HepG2 (cell line): ENCODE measurements at regions not wholly inside any gene's neighbourhood (a gene's known extent, or its start where the extent isn't known, plus 50 kb on each side); places are given as distances from the start of the nearest gene placed in this dataset.

ENCODE experiments used
- ATAC-seq: fragments of 200-7000 bp; cut with Tn5 transposase; 3 replicates; pipeline ENCODE4 v1.9.1; 2020; ENCODE audit warnings: mild to moderate bottlenecking, moderate library complexity
- BruUV-seq: library from RNA; stranded (reverse); fragments of 400-500 nt; replicated peaks from 2 replicates; lab custom pipeline; 2021; lab: Mats Ljungman, UMichigan
- CTCF ChIA-PET: fragments of 300-600 bp; formaldehyde crosslinking; extraction: SDS; loops from one replicate; lab custom pipeline; 2021; ENCODE audit warnings: low total read pairs, inconsistent platforms, low intra/inter-chr PET ratio; lab: Yijun Ruan, JAX
- POLR2A ChIA-PET: fragments of 350-600 bp; sonication (Branson Sonifier 250); formaldehyde crosslinking; loops from one replicate; lab custom pipeline; 2020; ENCODE audit warnings: antibody characterized with exemption, inconsistent platforms; lab: Yijun Ruan, JAX
- DNase-seq: peaks from one replicate; pipeline ENCODE4 v3.0.0-alpha.2; 2015; ENCODE audit warnings: low spot score
- FAIRE-seq: peaks from 3 replicates; lab custom pipeline; 2011; peaks lifted over from hg19 to GRCh38; lab: Jason Lieb, UNC
- H2AFZ ChIP-seq: one replicate; pipeline ENCODE4 v1.6.1; 2011; ENCODE audit warnings: low read length, inconsistent platforms
- H3K27ac ChIP-seq: fragments of 300-600 bp; 3 replicates; pipeline ENCODE4 v1.8.0; 2011; ENCODE audit warnings: mixed run types, mild to moderate bottlenecking, mixed read lengths, low read length, inconsistent platforms; ENCODE audit not compliant: insufficient read depth; ENCODE audit errors: extremely low read length
- H3K27me3 ChIP-seq, 2 experiments: fragments of 200-600 bp in 1 of 2; 2 replicates in 1 of 2; 3 replicates in 1 of 2; pipeline versions ENCODE4 v1.6.0 to v1.8.0; 2011; ENCODE audit warnings: low read length in 2 of 2, mild to moderate bottlenecking in 2 of 2, moderate library complexity in 2 of 2, inconsistent platforms in 1 of 2; ENCODE audit not compliant: insufficient read depth in 2 of 2, control insufficient read depth in 1 of 2
- H3K36me3 ChIP-seq, 2 experiments: fragments of 200-600 bp in 1 of 2; replicated peaks in 1 of 2; 2 replicates in 1 of 2; 3 replicates in 1 of 2; pipeline versions ENCODE4 v1.5.1 to v1.8.0; 2011; ENCODE audit warnings: low read length in 2 of 2, inconsistent platforms in 1 of 2; ENCODE audit not compliant: insufficient read depth in 2 of 2, control insufficient read depth in 1 of 2
- H3K4me1 ChIP-seq: 2 replicates; pipeline ENCODE4 v1.5.1; 2012; ENCODE audit warnings: low read length, inconsistent platforms; ENCODE audit not compliant: insufficient read depth
- H3K4me2 ChIP-seq: 2 replicates; pipeline ENCODE4 v1.6.0; 2011; ENCODE audit warnings: low read depth, low read length, inconsistent platforms
- H3K4me3 ChIP-seq, 3 experiments: fragments of 200-600 bp in 1 of 3; sonication (generic), shearing (Covaris generic) in 1 of 3; replicated peaks in 1 of 3; 2 replicates each; pipeline ENCODE4 v1.5.1; 2011 to 2016; ENCODE audit warnings: low read length in 3 of 3, inconsistent platforms in 2 of 3, low read depth in 2 of 3, mild to moderate bottlenecking in 2 of 3, control low read depth in 1 of 3, mixed read lengths in 1 of 3; ENCODE audit not compliant: insufficient read depth in 1 of 3
- H3K79me2 ChIP-seq: one replicate; pipeline ENCODE4 v1.6.1; 2011; ENCODE audit warnings: low read length, inconsistent platforms; ENCODE audit not compliant: insufficient read depth
- H3K9ac ChIP-seq: 2 replicates; pipeline ENCODE4 v1.6.0; 2011; ENCODE audit warnings: mild to moderate bottlenecking, low read depth, low read length, inconsistent platforms; ENCODE audit not compliant: insufficient read depth
- H3K9me3 ChIP-seq: 2 replicates; pipeline ENCODE4 v1.5.1; 2012; ENCODE audit warnings: mild to moderate bottlenecking, low read length
- H4K20me1 ChIP-seq: 2 replicates; pipeline ENCODE4 v1.6.0; 2011; ENCODE audit warnings: inconsistent platforms, mild to moderate bottlenecking, low read length, moderate library complexity; ENCODE audit not compliant: insufficient read depth
- ATF7 ChIP-seq, 2 experiments: fragments of 450-650 bp in 1 of 2; sonication (generic) in 1 of 2; formaldehyde crosslinking in 1 of 2; IDR thresholded peaks; 2 replicates each; pipeline versions ENCODE4 v1.4.0 to v1.6.1; 2016 to 2020; ENCODE audit warnings: antibody characterized with exemption in 1 of 2, mild to moderate bottlenecking in 1 of 2, missing genetic modification reagents in 1 of 2
- CC2D1A ChIP-seq: sonication (generic); formaldehyde crosslinking; IDR thresholded peaks from 2 replicates; pipeline ENCODE4 v1.8.1; 2023; ENCODE audit warnings: mild to moderate bottlenecking, missing genetic modification reagents
- CREBL2 ChIP-seq: sonication (generic); formaldehyde crosslinking; IDR thresholded peaks from 2 replicates; pipeline ENCODE4 v1.8.1; 2023; ENCODE audit warnings: missing genetic modification reagents, mild to moderate bottlenecking, borderline replicate concordance
- HNF4A ChIP-seq: sonication (generic); formaldehyde crosslinking; IDR thresholded peaks from 2 replicates; pipeline ENCODE4 v1.4.0; 2020; ENCODE audit warnings: missing genetic modification reagents
- UBTF ChIP-seq: sonication (generic); formaldehyde crosslinking; IDR thresholded peaks from 2 replicates; pipeline ENCODE4 v1.4.0; 2020; ENCODE audit warnings: mild to moderate bottlenecking, missing genetic modification reagents
- ZBTB33 ChIP-seq: sonication (generic); formaldehyde crosslinking; IDR thresholded peaks from 2 replicates; pipeline ENCODE4 v1.4.0; 2020; ENCODE audit warnings: missing genetic modification reagents
- ZFP90 ChIP-seq: sonication (generic); formaldehyde crosslinking; IDR thresholded peaks from 2 replicates; pipeline ENCODE4 v1.8.0; 2022; ENCODE audit warnings: missing genetic modification reagents, mild to moderate bottlenecking, inconsistent platforms, borderline replicate concordance
- ZNF3 ChIP-seq: IDR thresholded peaks from 2 replicates; pipeline ENCODE4 v1.7.0; 2017; ENCODE audit warnings: inconsistent platforms
- ZNF431 ChIP-seq: sonication (generic); formaldehyde crosslinking; IDR thresholded peaks from 2 replicates; pipeline ENCODE4 v1.9.0; 2022; ENCODE audit warnings: missing genetic modification reagents, low read depth, mild to moderate bottlenecking, borderline replicate concordance
- ZNF749 ChIP-seq: sonication (generic); formaldehyde crosslinking; IDR thresholded peaks from 2 replicates; pipeline ENCODE4 v1.8.0; 2022; ENCODE audit warnings: mild to moderate bottlenecking, missing genetic modification reagents, moderate library complexity, borderline replicate concordance
- ZNF83 ChIP-seq: sonication (generic); formaldehyde crosslinking; IDR thresholded peaks from 2 replicates; pipeline ENCODE4 v1.4.0; 2020; ENCODE audit warnings: missing genetic modification reagents, mild to moderate bottlenecking, borderline replicate concordance
- ZNF883 ChIP-seq: sonication (generic); formaldehyde crosslinking; IDR thresholded peaks from 2 replicates; pipeline ENCODE4 v1.5.1; 2020; ENCODE audit warnings: mild to moderate bottlenecking, missing genetic modification reagents; ENCODE audit errors: not compliant biosample characterization
- ZSCAN12 ChIP-seq: sonication (generic); formaldehyde crosslinking; IDR thresholded peaks from 2 replicates; pipeline ENCODE4 v1.9.0; 2021; ENCODE audit warnings: mild to moderate bottlenecking, missing genetic modification reagents
- WGBS: methylation state at CpG from one replicate; pipeline ENCODE4 v1.1.6; 2017; ENCODE audit warnings: low lambda C conversion rate; 5-methylcytosine and 5-hydroxymethylcytosine counted together
- in situ Hi-C: cut with HindIII; loops from 2 replicates; pipeline ENCODE4 v1.10.0; 2017; ENCODE audit warnings: low pct_unique_long_range_greater_than_20kb; ENCODE audit not compliant: extremely low pct_ligation_motif_present
- intact Hi-C: fragments of 100-400 bp; cut with micrococcal nuclease; formaldehyde crosslinking; loops from one replicate; pipeline ENCODE4 v1.10.0; 2022; ENCODE audit not compliant: unreplicated experiment

- Histone ChIP-seq H3K36me3 (no peaks in the 10 kb centered on the region), H3K27me3 (peaks cover 0 to 22% of the 10 kb centered on the region in 2 experiments; a peak in 2 of 5 replicates), H2AFZ (no peak overlapping the region), H3K27ac (no peak overlapping the region), H3K4me3 (no peak overlapping the region), H3K9me3 (no peaks in the 10 kb centered on the region; the same call in 1 of the 2 replicates), H3K79me2 (no peaks in the 10 kb centered on the region), H3K4me1 (no peaks in the 10 kb centered on the region), H4K20me1 (no peaks in the 10 kb centered on the region), H3K4me2 (no peak overlapping the region), H3K9ac (no peak overlapping the region)
- DNase-seq (no peak), ATAC-seq (no peak), FAIRE-seq (no peak)
- intact Hi-C loops, result no loop called here
- no TSS peak for BruUV-seq
- in situ Hi-C loops, result no loop called here
- CTCF ChIA-PET, result no interaction called here
- WGBS, result 12% methylated on average over 6 of the region's 6 CpGs
- POLR2A ChIA-PET, result no interaction called here
- TF ChIP-seq ZNF3 (CRISPR knock-in tag), result no peak
- TF ChIP-seq HNF4A (CRISPR knock-in tag), result no peak
- TF ChIP-seq CC2D1A, result no peak
- no peak for TF ChIP-seq ZBTB33
- no peak for TF ChIP-seq CREBL2
- TF ChIP-seq ZNF83 (CRISPR knock-in tag), result no peak
- TF ChIP-seq ZNF883 (CRISPR knock-in tag), result no peak
- no peak for TF ChIP-seq UBTF (CRISPR knock-in tag)
- TF ChIP-seq ZFP90 (CRISPR knock-in tag), result no peak
- TF ChIP-seq ZNF431 (CRISPR knock-in tag), result no peak
- TF ChIP-seq ATF7 (IDR thresholded peaks at IDR 0.05), result no peak
- TF ChIP-seq ATF7 (CRISPR knock-in tag; IDR thresholded peaks at IDR 0.05), result no peak
- TF ChIP-seq ZNF749, result no peak
- TF ChIP-seq ZSCAN12, result no peak
Measured at GRCh38 chr5:3000631-3001030, 249.2 kb upstream of the IRX2 start.
